Fibroblast of lung (primary cell): ENCODE measurements at regions not wholly inside any gene's neighbourhood (a gene's known extent, or its start where the extent isn't known, plus 50 kb on each side); places are given as distances from the start of the nearest gene placed in this dataset.

Source experiments
- EZH2 ChIP-seq: IDR thresholded peaks from 2 replicates; pipeline ENCODE4 v1.5.1; 2012; ENCODE audit warnings: low read length, control low read depth, mild to moderate bottlenecking; ENCODE audit errors: missing control alignments
- TF ChIP-seq, protein P1 (sequence below), 2 donors: IDR thresholded peaks in 1 of 2; conservative IDR thresholded peaks in 1 of 2; 1 replicate in 1 of 2; 2 replicates in 1 of 2; pipeline ENCODE4 v1.5.1; 2011 to 2012; ENCODE audit warnings: low read length in 2 of 2, control low read depth in 1 of 2, inconsistent platforms in 1 of 2, low read depth in 1 of 2, mild to moderate bottlenecking in 1 of 2

DNA sequence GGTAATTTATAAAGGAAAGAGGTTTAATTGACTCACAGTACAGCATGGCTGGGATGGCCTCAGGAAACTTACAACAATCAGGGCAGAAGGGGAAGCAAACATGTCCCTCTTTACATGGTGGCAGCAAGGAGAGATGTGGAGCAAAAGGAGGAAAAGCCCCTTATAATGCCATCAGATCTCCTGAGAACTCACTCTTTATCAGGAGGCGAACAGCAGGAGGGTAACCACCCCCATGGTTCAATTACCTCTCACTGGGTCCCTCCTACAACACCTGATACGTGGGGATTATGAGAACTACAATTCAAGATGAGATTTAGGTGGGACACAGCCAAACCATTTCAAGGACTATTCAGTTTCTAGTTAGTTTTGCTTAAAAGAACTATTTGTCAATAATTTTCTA is 453.3 kb downstream of the C12orf50 start:
- TF ChIP-seq, protein P1, sequence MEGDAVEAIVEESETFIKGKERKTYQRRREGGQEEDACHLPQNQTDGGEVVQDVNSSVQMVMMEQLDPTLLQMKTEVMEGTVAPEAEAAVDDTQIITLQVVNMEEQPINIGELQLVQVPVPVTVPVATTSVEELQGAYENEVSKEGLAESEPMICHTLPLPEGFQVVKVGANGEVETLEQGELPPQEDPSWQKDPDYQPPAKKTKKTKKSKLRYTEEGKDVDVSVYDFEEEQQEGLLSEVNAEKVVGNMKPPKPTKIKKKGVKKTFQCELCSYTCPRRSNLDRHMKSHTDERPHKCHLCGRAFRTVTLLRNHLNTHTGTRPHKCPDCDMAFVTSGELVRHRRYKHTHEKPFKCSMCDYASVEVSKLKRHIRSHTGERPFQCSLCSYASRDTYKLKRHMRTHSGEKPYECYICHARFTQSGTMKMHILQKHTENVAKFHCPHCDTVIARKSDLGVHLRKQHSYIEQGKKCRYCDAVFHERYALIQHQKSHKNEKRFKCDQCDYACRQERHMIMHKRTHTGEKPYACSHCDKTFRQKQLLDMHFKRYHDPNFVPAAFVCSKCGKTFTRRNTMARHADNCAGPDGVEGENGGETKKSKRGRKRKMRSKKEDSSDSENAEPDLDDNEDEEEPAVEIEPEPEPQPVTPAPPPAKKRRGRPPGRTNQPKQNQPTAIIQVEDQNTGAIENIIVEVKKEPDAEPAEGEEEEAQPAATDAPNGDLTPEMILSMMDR (conservative IDR thresholded peaks at IDR 0.05 in 1 of 2, IDR thresholded peaks at IDR 0.05 in 1 of 2; ENCODE audit: low read depth in 1 of 2, low read length in 2 of 2) = no peak
- TF ChIP-seq EZH2 = no peak
